NT2/D1 (cell line): ENCODE measurements at regions not wholly inside any gene's neighbourhood (a gene's known extent, or its start where the extent isn't known, plus 50 kb on each side); places are given as distances from the start of the nearest gene placed in this dataset.

ENCODE experiments used
- SUZ12 ChIP-seq: IDR thresholded peaks from 2 replicates; pipeline ENCODE4 v1.6.1; 2011; ENCODE audit not compliant: insufficient read length, insufficient read depth; ENCODE audit errors: extremely low read depth
- YY1 ChIP-seq: IDR thresholded peaks from 2 replicates; pipeline ENCODE4 v1.6.1; 2011; ENCODE audit not compliant: insufficient read length, insufficient read depth
- ZNF274 ChIP-seq: IDR thresholded peaks from 2 replicates; pipeline ENCODE4 v1.6.1; 2011; ENCODE audit warnings: mild to moderate bottlenecking, low read depth, low read length

DNA sequence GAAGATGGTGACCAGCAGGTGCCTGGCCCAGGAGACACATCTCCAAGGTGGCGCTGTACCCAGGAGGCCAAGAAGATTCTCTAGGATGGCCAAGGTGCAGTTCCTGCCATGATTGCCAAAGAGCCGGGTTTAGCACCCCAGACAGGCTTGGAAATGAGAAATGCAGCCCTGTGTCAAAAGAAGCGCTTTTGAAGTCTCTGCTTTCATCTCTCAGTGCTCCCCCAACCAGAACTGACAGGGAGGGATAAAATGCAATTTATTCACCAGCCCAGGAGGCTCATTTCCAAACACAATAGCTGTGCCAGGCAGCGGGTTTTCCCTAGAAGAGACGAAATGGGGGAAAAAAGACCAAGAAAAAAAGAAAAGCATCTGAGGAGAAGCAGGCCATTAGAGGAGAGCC lies 195.9 kb upstream of the NCAM1 start:
- TF ChIP-seq YY1 (no peak), SUZ12 (no peak), ZNF274 (no peak)
